SKM-1 (cell line): ENCODE measurements at regions not wholly inside any gene's neighbourhood (a gene's known extent, or its start where the extent isn't known, plus 50 kb on each side); places are given as distances from the start of the nearest gene placed in this dataset.
"Not testable (repeated sequence)": the region's sequence is repeated elsewhere in the genome, so short reads cannot be mapped to it uniquely, and the experiment has no call there.

Source experiments
- DNase-seq: peaks from one replicate; lab custom pipeline; 2025; ENCODE audit not compliant: unreplicated experiment; lab: John Stamatoyannopoulos, UW

- no peak for DNase-seq
These were observed 347.7 kb downstream of the POM121L12 start for GRCh38 chr7:53383131-53383530.

- not testable (repeated sequence) for DNase-seq
These were observed 349.8 kb downstream of the POM121L12 start for GRCh38 chr7:53385239-53385638.

GRCh38 chr7:53387515-53387914, 352.1 kb downstream of the POM121L12 start:
- DNase-seq, result no peak

GRCh38 chr7:53397911-53398310, 362.5 kb downstream of the POM121L12 start:
- DNase-seq, result no peak

GRCh38 chr7:53398566-53398965, 363.1 kb downstream of the POM121L12 start:
- no peak for DNase-seq

GRCh38 chr7:53413021-53413420, 377.6 kb downstream of the POM121L12 start:
- DNase-seq, result no peak

- no peak for DNase-seq
These were observed 380.4 kb downstream of the POM121L12 start for GRCh38 chr7:53415816-53416215.

- DNase-seq, result no peak
These were observed 383.5 kb downstream of the POM121L12 start for GRCh38 chr7:53418834-53419482.

GRCh38 chr7:53420550-53420949, 385.1 kb downstream of the POM121L12 start:
- DNase-seq, result no peak

- no peak for DNase-seq
These were observed 386.9 kb downstream of the POM121L12 start for GRCh38 chr7:53422291-53422690.

- no peak for DNase-seq
These were observed 390.8 kb downstream of the POM121L12 start for GRCh38 chr7:53426145-53426750.

GRCh38 chr7:53428045-53428444, 392.6 kb downstream of the POM121L12 start:
- DNase-seq, result no peak

- DNase-seq, result no peak
These were observed 396.5 kb downstream of the POM121L12 start for GRCh38 chr7:53431901-53432300.

GRCh38 chr7:53437336-53437735, 401.9 kb downstream of the POM121L12 start:
- no peak for DNase-seq

- no peak for DNase-seq
These were observed 410.7 kb downstream of the POM121L12 start for GRCh38 chr7:53446170-53446569.

GRCh38 chr7:53458636-53459035, 423.2 kb downstream of the POM121L12 start:
- DNase-seq, result no peak

GRCh38 chr7:53466371-53466770, 430.9 kb downstream of the POM121L12 start:
- DNase-seq, result no peak

GRCh38 chr7:53470336-53470970, 435.0 kb downstream of the POM121L12 start:
- no peak for DNase-seq

GRCh38 chr7:53473371-53473770, 437.9 kb downstream of the POM121L12 start:
- DNase-seq, result no peak

GRCh38 chr7:53475776-53476175, 440.3 kb downstream of the POM121L12 start:
- DNase-seq, result no peak

- no peak for DNase-seq
These were observed 441.1 kb downstream of the POM121L12 start for GRCh38 chr7:53476566-53476965.

GRCh38 chr7:53485354-53485753, 449.9 kb downstream of the POM121L12 start:
- no peak for DNase-seq
